Colonic mucosa (tissue), 4 donors: ENCODE measurements at regions not wholly inside any gene's neighbourhood (a gene's known extent, or its start where the extent isn't known, plus 50 kb on each side); places are given as distances from the start of the nearest gene placed in this dataset.

ENCODE experiments used
- DNase-seq: peaks from one replicate; pipeline ENCODE4 v3.0.0-alpha.2; 2020
- H3K27ac ChIP-seq: fragments of 200-600 bp; one replicate; pipeline ENCODE4 v1.8.0; 2021
- H3K27me3 ChIP-seq: fragments of 200-600 bp; one replicate; pipeline ENCODE4 v1.8.0; 2021
- H3K36me3 ChIP-seq: fragments of 200-600 bp; one replicate; pipeline ENCODE4 v1.8.0; 2021
- H3K4me1 ChIP-seq: fragments of 200-600 bp; one replicate; pipeline ENCODE4 v1.8.0; 2021; ENCODE audit warnings: mild to moderate bottlenecking
- H3K4me3 ChIP-seq: fragments of 200-600 bp; one replicate; pipeline ENCODE4 v1.8.0; 2021
- H3K9ac ChIP-seq, 2 donors: one replicate each; pipeline ENCODE4 v1.7.0; 2013; ENCODE audit warnings: control low read depth in 2 of 2, low read depth in 2 of 2, low read length in 2 of 2
- H3K9me3 ChIP-seq: fragments of 200-600 bp; one replicate; pipeline ENCODE4 v1.8.0; 2021
- intact Hi-C: fragments of 100-400 bp; cut with DNase I; formaldehyde crosslinking; loops from one replicate; pipeline ENCODE4 v1.14.1; 2022
- TF ChIP-seq, protein P1 (sequence below): fragments of 200-600 bp; IDR thresholded peaks from one replicate; pipeline ENCODE4 v1.8.0; 2022; ENCODE audit warnings: antibody characterized with exemption, mild to moderate bottlenecking
- donor health status: healthy.
- donor health status: DM: no; HTN: no; CAD: no.
- donor health status: DM: no; HTN: no; CAD: no.

DNA sequence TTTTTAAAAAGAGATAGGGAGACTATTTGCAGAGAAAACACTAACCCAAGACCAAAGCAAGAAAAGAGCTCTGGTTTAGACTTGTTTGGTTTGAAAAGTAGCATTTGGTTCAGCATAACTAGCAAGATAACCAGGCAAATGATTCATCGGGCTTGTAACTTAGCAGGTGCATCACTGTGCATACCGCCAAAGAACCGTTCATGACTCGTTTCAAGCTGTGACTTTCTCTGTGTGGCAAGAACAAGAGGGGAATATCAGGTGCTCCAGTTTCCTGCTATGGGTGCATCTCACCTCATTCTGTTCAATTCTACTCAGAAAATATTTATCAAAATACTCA is 244.9 kb downstream of the ETAA1 start:
- Histone ChIP-seq H3K4me3 (no peak overlapping the region), H3K27ac (no peak overlapping the region), H3K36me3 (no peaks in the 10 kb centered on the region), H3K9ac (no peak overlapping the region), H3K4me1 (no peaks in the 10 kb centered on the region), H3K9me3 (no peaks in the 10 kb centered on the region), H3K27me3 (no peaks in the 10 kb centered on the region)
- intact Hi-C loops: no loop called here
- DNase-seq: no peak
- TF ChIP-seq, protein P1, sequence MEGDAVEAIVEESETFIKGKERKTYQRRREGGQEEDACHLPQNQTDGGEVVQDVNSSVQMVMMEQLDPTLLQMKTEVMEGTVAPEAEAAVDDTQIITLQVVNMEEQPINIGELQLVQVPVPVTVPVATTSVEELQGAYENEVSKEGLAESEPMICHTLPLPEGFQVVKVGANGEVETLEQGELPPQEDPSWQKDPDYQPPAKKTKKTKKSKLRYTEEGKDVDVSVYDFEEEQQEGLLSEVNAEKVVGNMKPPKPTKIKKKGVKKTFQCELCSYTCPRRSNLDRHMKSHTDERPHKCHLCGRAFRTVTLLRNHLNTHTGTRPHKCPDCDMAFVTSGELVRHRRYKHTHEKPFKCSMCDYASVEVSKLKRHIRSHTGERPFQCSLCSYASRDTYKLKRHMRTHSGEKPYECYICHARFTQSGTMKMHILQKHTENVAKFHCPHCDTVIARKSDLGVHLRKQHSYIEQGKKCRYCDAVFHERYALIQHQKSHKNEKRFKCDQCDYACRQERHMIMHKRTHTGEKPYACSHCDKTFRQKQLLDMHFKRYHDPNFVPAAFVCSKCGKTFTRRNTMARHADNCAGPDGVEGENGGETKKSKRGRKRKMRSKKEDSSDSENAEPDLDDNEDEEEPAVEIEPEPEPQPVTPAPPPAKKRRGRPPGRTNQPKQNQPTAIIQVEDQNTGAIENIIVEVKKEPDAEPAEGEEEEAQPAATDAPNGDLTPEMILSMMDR: no peak

DNA sequence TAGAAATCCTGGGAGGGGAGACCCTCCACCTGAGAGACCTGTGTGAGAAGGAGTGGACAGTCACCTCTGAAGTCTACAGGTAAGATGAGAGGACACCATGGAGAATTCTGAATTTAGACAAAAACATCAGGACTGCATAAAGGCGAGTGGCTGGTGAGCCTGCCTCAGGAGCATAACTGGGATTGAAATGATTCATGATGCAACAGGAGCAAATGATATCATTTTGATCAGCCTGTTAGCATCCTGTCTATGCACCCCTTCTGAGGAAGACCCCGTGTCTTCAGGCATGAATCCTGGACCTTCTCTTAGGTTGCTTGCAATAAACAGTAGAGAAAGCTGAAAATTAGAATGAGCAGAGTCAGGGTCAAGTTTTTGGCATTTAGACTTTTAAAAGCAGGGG is 245.8 kb downstream of the ETAA1 start:
- Histone ChIP-seq H3K9me3 (no peaks in the 10 kb centered on the region), H3K27ac (no peak overlapping the region), H3K4me3 (no peak overlapping the region), H3K9ac (no peak overlapping the region), H3K4me1 (no peaks in the 10 kb centered on the region), H3K36me3 (no peaks in the 10 kb centered on the region), H3K27me3 (no peaks in the 10 kb centered on the region)
- intact Hi-C loops: no loop called here
- TF ChIP-seq, protein P1: no peak
- DNase-seq: no peak

DNA sequence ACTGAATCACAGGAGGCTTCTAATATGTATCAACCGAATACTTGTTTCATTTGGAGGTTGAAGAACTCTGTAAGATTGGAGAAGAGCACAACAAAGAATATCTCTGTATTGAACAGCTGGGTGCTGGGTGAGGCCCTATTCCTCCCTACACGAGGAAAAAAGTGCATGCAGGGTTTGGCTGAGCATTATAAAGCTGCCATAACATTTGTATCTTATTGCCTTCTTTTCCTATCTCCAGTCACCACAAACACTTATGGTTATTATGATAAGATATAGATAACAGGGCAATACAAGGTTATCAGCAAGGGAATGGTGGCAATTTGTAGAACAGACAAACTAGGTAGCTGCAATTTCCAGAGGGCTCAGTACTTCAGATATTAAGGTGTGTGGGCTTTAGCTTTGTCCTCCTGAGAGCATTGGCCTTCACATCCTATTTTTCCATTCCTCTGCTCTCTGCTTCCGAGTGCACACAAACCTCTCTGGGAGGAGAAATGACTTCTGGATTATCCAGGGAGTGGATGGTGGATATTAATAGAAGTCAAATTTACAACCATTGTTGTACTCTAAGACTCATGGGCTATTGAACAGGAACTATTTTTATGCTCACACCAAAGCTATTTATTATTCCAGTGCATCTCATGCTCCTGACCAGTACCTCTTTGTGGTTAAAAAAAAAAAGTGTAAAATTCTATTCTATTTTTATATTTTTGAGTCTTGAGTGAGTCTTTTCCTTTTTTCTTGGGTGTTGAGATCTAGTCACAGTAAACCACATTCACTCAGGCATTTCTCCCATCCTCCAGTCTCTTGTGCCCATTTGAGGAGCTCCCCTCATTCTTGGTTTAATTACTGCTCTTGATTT is 248.4 kb downstream of the ETAA1 start:
- Histone ChIP-seq H3K27ac (no peak overlapping the region), H3K36me3 (no peaks in the 10 kb centered on the region), H3K27me3 (peaks cover 5% of the 10 kb centered on the region), H3K9me3 (no peaks in the 10 kb centered on the region), H3K4me1 (no peaks in the 10 kb centered on the region), H3K9ac (no peak overlapping the region), H3K4me3 (no peak overlapping the region)
- no peak for DNase-seq
- TF ChIP-seq, protein P1: no peak
- intact Hi-C loops: no loop called here

DNA sequence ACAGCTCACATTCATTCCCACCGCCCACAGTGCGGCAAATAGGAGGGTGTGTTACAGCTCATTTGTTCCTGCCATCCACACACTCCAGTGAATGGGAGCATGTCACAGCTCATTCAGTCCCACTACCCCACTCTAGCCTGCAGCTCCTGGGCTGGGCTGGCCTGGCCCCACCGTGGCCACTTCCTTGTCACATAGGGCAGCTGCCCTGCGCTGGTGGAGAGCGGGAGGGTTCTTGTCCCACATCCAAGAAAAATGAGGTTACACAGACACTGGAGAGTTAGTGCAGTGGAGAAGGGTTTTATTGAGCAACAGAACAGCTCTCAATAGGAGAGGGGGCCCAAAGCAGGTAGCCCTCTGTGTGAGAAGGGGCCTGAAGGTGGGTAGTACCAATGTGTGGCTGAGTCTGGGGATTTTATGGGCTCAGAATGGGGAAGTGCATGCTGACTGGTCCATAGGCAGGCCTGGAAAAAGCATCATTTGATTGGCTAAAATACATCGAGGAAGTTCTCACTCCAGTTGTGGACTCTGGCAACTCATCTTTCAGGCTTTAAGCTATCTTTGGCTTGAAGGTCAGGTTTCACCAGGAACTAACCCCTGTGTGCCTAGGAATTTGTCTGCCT is 249.7 kb downstream of the ETAA1 start:
- TF ChIP-seq, protein P1: no peak
- intact Hi-C loops: no loop called here
- H3K27ac ChIP-seq: no peak overlapping the region
- H3K9me3 ChIP-seq: no peaks in the 10 kb centered on the region
- DNase-seq: no peak
- H3K4me1 ChIP-seq: no peaks in the 10 kb centered on the region
- H3K36me3 ChIP-seq: no peaks in the 10 kb centered on the region
- peaks cover 5% of the 10 kb centered on the region for H3K27me3 ChIP-seq
- no peak overlapping the region for H3K9ac ChIP-seq
- H3K4me3 ChIP-seq: no peak overlapping the region

DNA sequence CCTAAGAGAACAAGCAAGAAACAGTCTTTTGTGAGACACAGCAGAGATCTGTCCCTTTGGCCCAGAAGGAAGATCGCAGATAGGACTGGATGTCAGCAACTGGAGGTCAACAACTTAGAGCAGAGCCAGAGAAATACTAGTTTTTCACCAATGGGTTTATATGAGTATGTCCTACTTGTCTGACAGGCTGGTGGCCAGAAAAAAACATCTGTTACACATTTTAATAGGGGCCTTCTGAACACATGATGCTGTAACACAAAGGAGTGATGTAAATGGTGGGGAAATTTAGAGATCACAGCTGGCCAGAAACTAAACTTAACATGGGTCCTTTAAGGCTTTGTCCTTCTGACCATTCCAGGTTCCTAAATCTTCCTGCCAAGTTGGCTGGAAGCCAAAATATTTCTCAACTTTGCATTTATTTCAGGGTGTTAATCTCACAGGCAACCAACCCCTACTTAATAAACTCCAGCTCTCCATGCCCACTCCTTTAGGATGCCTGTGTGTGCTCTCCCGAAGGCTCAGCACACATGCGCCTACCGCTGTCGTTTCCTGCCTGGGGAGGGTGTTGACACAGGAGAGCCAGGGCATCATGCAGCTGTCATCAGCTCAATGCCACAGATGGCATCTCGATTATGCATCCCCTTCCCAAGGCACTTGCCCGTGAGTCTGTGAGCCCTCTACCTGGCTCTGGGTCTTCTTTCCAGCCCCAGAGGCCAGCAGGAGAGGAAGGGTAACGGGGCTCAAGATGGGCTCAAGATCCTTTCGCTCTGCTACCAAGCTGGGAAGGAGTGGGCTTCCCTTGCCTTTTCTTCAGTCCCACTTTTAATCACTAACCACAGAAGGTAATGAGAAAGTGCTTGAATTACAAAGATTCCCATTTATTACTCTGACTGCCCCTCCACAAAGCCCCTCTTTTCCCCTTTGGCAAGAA is 252.5 kb downstream of the ETAA1 start:
- Histone ChIP-seq H3K27me3 (peaks cover 5% of the 10 kb centered on the region), H3K9me3 (no peaks in the 10 kb centered on the region), H3K4me1 (no peaks in the 10 kb centered on the region), H3K9ac (no peak overlapping the region), H3K4me3 (no peak overlapping the region), H3K27ac (peak overlapping the region; percentile 32), H3K36me3 (no peaks in the 10 kb centered on the region)
- intact Hi-C loops: no loop called here
- TF ChIP-seq, protein P1: no peak
- DNase-seq: peak; percentile 24
